ENCODE measurements at regions not wholly inside any gene's neighbourhood (a gene's known extent, or its start where the extent isn't known, plus 50 kb on each side); places are given as distances from the start of the nearest gene placed in this dataset.

GRCh38 chr10:36332926-36333325, 690.8 kb upstream of the FZD8 start:
- Histone ChIP-seq H3K27ac (ENCODE audit: low read length) (no peak overlapping the region), H3K4me3 (ENCODE audit: control insufficient read depth in 1 of 2, extremely low read depth in 1 of 2, low read length in 1 of 2) (no peak overlapping the region), H3K9me3 (no peaks in the 10 kb centered on the region), H3K4me1 (ENCODE audit: control insufficient read depth in 1 of 2, extremely low read depth in 1 of 2, insufficient read depth in 2 of 2, low read length in 2 of 2) (no peaks in the 10 kb centered on the region), H3K36me3 (ENCODE audit: control insufficient read depth in 2 of 2, extremely low read depth in 1 of 2, insufficient read depth in 1 of 2, low read length in 1 of 2) (no peaks in the 10 kb centered on the region), H3K27me3 (replicated peaks in 1 of 2; ENCODE audit: control insufficient read depth in 2 of 2, extremely low read depth in 1 of 2, insufficient read depth in 2 of 2, low read length in 1 of 2) (no peaks in the 10 kb centered on the region)
- ChIA-PET POLR2A (no interaction called here), CTCF (no interaction called here)
- H3K9me3 Mint-ChIP-seq: peaks cover 3 to 11% (median 9%) of the 10 kb centered on the region in 3 donors
- H3K27ac Mint-ChIP-seq: no peak overlapping the region
- no peaks in the 10 kb centered on the region for H3K4me1 Mint-ChIP-seq
- no peaks in the 10 kb centered on the region for H3K27me3 Mint-ChIP-seq
- ATAC-seq (replicated peaks in 1 of 4) (no peak), DNase-seq (no peak)
- no CpG with 5 or more reads among the region's 3 CpGs for WGBS (ENCODE audit: insufficient coverage)
- no peaks in the 10 kb centered on the region for H3K36me3 Mint-ChIP-seq
- H3K4me3 Mint-ChIP-seq: no peak overlapping the region

GRCh38 chr10:36331121-36331520, 689.0 kb upstream of the FZD8 start:
- Mint-ChIP-seq H3K4me3 (no peak overlapping the region), H3K36me3 (no peaks in the 10 kb centered on the region), H3K27ac (no peak overlapping the region), H3K4me1 (no peaks in the 10 kb centered on the region), H3K9me3 (peaks cover 2 to 10% (median 8%) of the 10 kb centered on the region in 3 donors), H3K27me3 (no peaks in the 10 kb centered on the region)
- no peaks in the 10 kb centered on the region for H3K36me3 ChIP-seq (ENCODE audit: control insufficient read depth in 2 of 2, extremely low read depth in 1 of 2, insufficient read depth in 1 of 2, low read length in 1 of 2)
- no CpG with 5 or more reads among the region's 3 CpGs for WGBS (ENCODE audit: insufficient coverage)
- CTCF ChIA-PET: no interaction called here
- ATAC-seq (replicated peaks in 1 of 4) (no peak), DNase-seq (no peak)
- no peak overlapping the region for H3K4me3 ChIP-seq (ENCODE audit: control insufficient read depth in 1 of 2, extremely low read depth in 1 of 2, low read length in 1 of 2)
- H3K27me3 ChIP-seq (replicated peaks in 1 of 2; ENCODE audit: control insufficient read depth in 2 of 2, extremely low read depth in 1 of 2, insufficient read depth in 2 of 2, low read length in 1 of 2): no peaks in the 10 kb centered on the region
- no peak overlapping the region for H3K27ac ChIP-seq (ENCODE audit: low read length)
- H3K4me1 ChIP-seq (ENCODE audit: control insufficient read depth in 1 of 2, extremely low read depth in 1 of 2, insufficient read depth in 2 of 2, low read length in 2 of 2): no peaks in the 10 kb centered on the region
- POLR2A ChIA-PET: no interaction called here
- no peaks in the 10 kb centered on the region for H3K9me3 ChIP-seq

GRCh38 chr10:36325815-36326214, 683.7 kb upstream of the FZD8 start:
- Histone ChIP-seq H3K4me1 (ENCODE audit: control insufficient read depth in 1 of 2, extremely low read depth in 1 of 2, insufficient read depth in 2 of 2, low read length in 2 of 2) (no peaks in the 10 kb centered on the region), H3K27ac (ENCODE audit: low read length) (no peak overlapping the region), H3K36me3 (ENCODE audit: control insufficient read depth in 2 of 2, extremely low read depth in 1 of 2, insufficient read depth in 1 of 2, low read length in 1 of 2) (no peaks in the 10 kb centered on the region), H3K9me3 (no peaks in the 10 kb centered on the region), H3K4me3 (ENCODE audit: control insufficient read depth in 1 of 2, extremely low read depth in 1 of 2, low read length in 1 of 2) (no peak overlapping the region), H3K27me3 (replicated peaks in 1 of 2; ENCODE audit: control insufficient read depth in 2 of 2, extremely low read depth in 1 of 2, insufficient read depth in 2 of 2, low read length in 1 of 2) (no peaks in the 10 kb centered on the region)
- ChIA-PET POLR2A (no interaction called here), CTCF (no interaction called here)
- Mint-ChIP-seq H3K27ac (no peak overlapping the region), H3K4me1 (no peaks in the 10 kb centered on the region), H3K36me3 (no peaks in the 10 kb centered on the region), H3K9me3 (peaks cover 2 to 23% (median 22%) of the 10 kb centered on the region in 3 donors), H3K27me3 (no peaks in the 10 kb centered on the region), H3K4me3 (no peak overlapping the region)
- WGBS (ENCODE audit: insufficient coverage): no CpG with 5 or more reads among the region's 2 CpGs
- DNase-seq (no peak), ATAC-seq (replicated peaks in 1 of 4) (no peak)

GRCh38 chr10:36324831-36325230, 682.7 kb upstream of the FZD8 start:
- H3K27me3 ChIP-seq (replicated peaks in 1 of 2; ENCODE audit: control insufficient read depth in 2 of 2, extremely low read depth in 1 of 2, insufficient read depth in 2 of 2, low read length in 1 of 2): no peaks in the 10 kb centered on the region
- DNase-seq (no peak), ATAC-seq (replicated peaks in 1 of 4) (no peak)
- POLR2A ChIA-PET: no interaction called here
- Mint-ChIP-seq H3K27ac (no peak overlapping the region), H3K9me3 (peaks cover 6 to 30% (median 28%) of the 10 kb centered on the region in 3 donors), H3K4me1 (no peaks in the 10 kb centered on the region), H3K27me3 (no peaks in the 10 kb centered on the region), H3K36me3 (no peaks in the 10 kb centered on the region), H3K4me3 (no peak overlapping the region)
- H3K4me1 ChIP-seq (ENCODE audit: control insufficient read depth in 1 of 2, extremely low read depth in 1 of 2, insufficient read depth in 2 of 2, low read length in 2 of 2): no peaks in the 10 kb centered on the region
- H3K36me3 ChIP-seq (ENCODE audit: control insufficient read depth in 2 of 2, extremely low read depth in 1 of 2, insufficient read depth in 1 of 2, low read length in 1 of 2): no peaks in the 10 kb centered on the region
- H3K27ac ChIP-seq (ENCODE audit: low read length): no peak overlapping the region
- WGBS (ENCODE audit: insufficient coverage): 100% methylated on average over 1 of the region's 2 CpGs
- H3K4me3 ChIP-seq (ENCODE audit: control insufficient read depth in 1 of 2, extremely low read depth in 1 of 2, low read length in 1 of 2): no peak overlapping the region
- CTCF ChIA-PET: no interaction called here
- H3K9me3 ChIP-seq: no peaks in the 10 kb centered on the region

- POLR2A ChIA-PET: no interaction called here
- no peak for ATAC-seq (replicated peaks in 1 of 4)
- H3K27ac ChIP-seq (ENCODE audit: low read length): no peak overlapping the region
- no peak for DNase-seq
- H3K27me3 ChIP-seq (replicated peaks in 1 of 2; ENCODE audit: control insufficient read depth in 2 of 2, extremely low read depth in 1 of 2, insufficient read depth in 2 of 2, low read length in 1 of 2): no peaks in the 10 kb centered on the region
- CTCF ChIA-PET: no interaction called here
- no peak overlapping the region for H3K4me3 Mint-ChIP-seq
- no peaks in the 10 kb centered on the region for H3K9me3 ChIP-seq
- WGBS (ENCODE audit: insufficient coverage): 82% methylated on average over 5 of the region's 7 CpGs
- no peaks in the 10 kb centered on the region for H3K36me3 ChIP-seq (ENCODE audit: control insufficient read depth in 2 of 2, extremely low read depth in 1 of 2, insufficient read depth in 1 of 2, low read length in 1 of 2)
- no peaks in the 10 kb centered on the region for H3K36me3 Mint-ChIP-seq
- no peaks in the 10 kb centered on the region for H3K4me1 Mint-ChIP-seq
- no peak overlapping the region for H3K27ac Mint-ChIP-seq
- no peaks in the 10 kb centered on the region for H3K4me1 ChIP-seq (ENCODE audit: control insufficient read depth in 1 of 2, extremely low read depth in 1 of 2, insufficient read depth in 2 of 2, low read length in 2 of 2)
- no peaks in the 10 kb centered on the region for H3K27me3 Mint-ChIP-seq
- peaks cover 3 to 10% (median 10%) of the 10 kb centered on the region in 3 donors for H3K9me3 Mint-ChIP-seq
- H3K4me3 ChIP-seq (ENCODE audit: control insufficient read depth in 1 of 2, extremely low read depth in 1 of 2, low read length in 1 of 2): no peak overlapping the region
Measured at GRCh38 chr10:36313142-36313541, 671.0 kb upstream of the FZD8 start.

DNA sequence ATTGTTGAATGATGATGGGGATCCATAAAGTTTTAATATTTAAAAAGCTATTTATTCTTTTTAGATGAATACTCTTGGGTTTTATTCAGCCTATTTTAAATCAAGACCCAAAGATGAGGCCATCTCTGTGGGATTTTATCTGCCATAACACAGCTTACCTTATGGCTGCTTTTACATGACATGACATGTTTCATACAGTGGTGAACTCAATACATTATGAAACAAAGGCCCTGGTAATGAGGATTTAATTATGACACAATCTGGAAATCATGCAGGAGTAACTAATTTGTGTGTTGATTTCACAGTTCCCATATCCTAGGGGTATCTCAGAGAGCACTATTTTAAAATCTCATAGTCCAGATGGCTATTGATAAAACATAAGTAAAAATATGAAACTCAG, 661.8 kb upstream of the FZD8 start:
- DNase-seq (no peak), ATAC-seq (replicated peaks in 1 of 4) (no peak)
- H3K36me3 Mint-ChIP-seq: no peaks in the 10 kb centered on the region
- Histone ChIP-seq H3K36me3 (ENCODE audit: control insufficient read depth in 2 of 2, extremely low read depth in 1 of 2, insufficient read depth in 1 of 2, low read length in 1 of 2) (no peaks in the 10 kb centered on the region), H3K27me3 (replicated peaks in 1 of 2; ENCODE audit: control insufficient read depth in 2 of 2, extremely low read depth in 1 of 2, insufficient read depth in 2 of 2, low read length in 1 of 2) (no peaks in the 10 kb centered on the region), H3K27ac (ENCODE audit: low read length) (no peak overlapping the region), H3K4me1 (ENCODE audit: control insufficient read depth in 1 of 2, extremely low read depth in 1 of 2, insufficient read depth in 2 of 2, low read length in 2 of 2) (no peaks in the 10 kb centered on the region), H3K4me3 (ENCODE audit: control insufficient read depth in 1 of 2, extremely low read depth in 1 of 2, low read length in 1 of 2) (no peak overlapping the region), H3K9me3 (no peaks in the 10 kb centered on the region)
- ChIA-PET CTCF (no interaction called here), POLR2A (no interaction called here)
- H3K4me1 Mint-ChIP-seq: no peaks in the 10 kb centered on the region
- no peak overlapping the region for H3K4me3 Mint-ChIP-seq
- no peak overlapping the region for H3K27ac Mint-ChIP-seq
- H3K27me3 Mint-ChIP-seq: no peaks in the 10 kb centered on the region
- H3K9me3 Mint-ChIP-seq: peaks cover 2 to 14% (median 8%) of the 10 kb centered on the region in 3 donors

DNA sequence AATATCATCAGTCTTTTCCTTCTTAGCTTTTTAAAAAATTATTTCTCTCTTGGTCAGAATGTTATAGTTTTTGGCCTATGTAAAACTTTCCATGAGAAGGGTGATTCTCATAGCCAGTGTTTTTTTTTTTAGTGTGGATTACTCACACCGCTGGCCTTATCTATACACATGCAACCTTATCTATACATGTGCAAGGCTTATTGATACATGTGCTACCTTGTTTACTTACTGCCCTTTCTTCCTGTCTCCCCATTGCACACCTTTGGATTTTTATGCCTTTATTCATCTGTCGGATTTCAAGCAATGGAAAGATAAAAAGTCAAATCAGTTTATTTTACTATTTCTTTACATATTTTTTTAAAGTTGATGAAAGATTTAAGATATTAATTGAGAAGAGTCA, 660.0 kb upstream of the FZD8 start:
- CTCF ChIA-PET: no interaction called here
- no peak overlapping the region for H3K4me3 Mint-ChIP-seq
- H3K27me3 ChIP-seq (replicated peaks in 1 of 2; ENCODE audit: control insufficient read depth in 2 of 2, extremely low read depth in 1 of 2, insufficient read depth in 2 of 2, low read length in 1 of 2): no peaks in the 10 kb centered on the region
- H3K36me3 Mint-ChIP-seq: no peaks in the 10 kb centered on the region
- H3K27ac ChIP-seq (ENCODE audit: low read length): no peak overlapping the region
- H3K9me3 Mint-ChIP-seq: peaks cover 7 to 8% (median 8%) of the 10 kb centered on the region in 3 donors
- POLR2A ChIA-PET: no interaction called here
- no peaks in the 10 kb centered on the region for H3K4me1 ChIP-seq (ENCODE audit: control insufficient read depth in 1 of 2, extremely low read depth in 1 of 2, insufficient read depth in 2 of 2, low read length in 2 of 2)
- ATAC-seq (replicated peaks in 1 of 4) (no peak), DNase-seq (no peak)
- H3K4me1 Mint-ChIP-seq: no peaks in the 10 kb centered on the region
- no peaks in the 10 kb centered on the region for H3K27me3 Mint-ChIP-seq
- H3K4me3 ChIP-seq (ENCODE audit: control insufficient read depth in 1 of 2, extremely low read depth in 1 of 2, low read length in 1 of 2): no peak overlapping the region
- H3K36me3 ChIP-seq (ENCODE audit: control insufficient read depth in 2 of 2, extremely low read depth in 1 of 2, insufficient read depth in 1 of 2, low read length in 1 of 2): no peaks in the 10 kb centered on the region
- H3K9me3 ChIP-seq: no peaks in the 10 kb centered on the region
- H3K27ac Mint-ChIP-seq: no peak overlapping the region
- WGBS (ENCODE audit: insufficient coverage): no CpG with 5 or more reads among the region's 2 CpGs
